ENCODE measurements at regions not wholly inside any gene's neighbourhood (a gene's known extent, or its start where the extent isn't known, plus 50 kb on each side); places are given as distances from the start of the nearest gene placed in this dataset.

DNA sequence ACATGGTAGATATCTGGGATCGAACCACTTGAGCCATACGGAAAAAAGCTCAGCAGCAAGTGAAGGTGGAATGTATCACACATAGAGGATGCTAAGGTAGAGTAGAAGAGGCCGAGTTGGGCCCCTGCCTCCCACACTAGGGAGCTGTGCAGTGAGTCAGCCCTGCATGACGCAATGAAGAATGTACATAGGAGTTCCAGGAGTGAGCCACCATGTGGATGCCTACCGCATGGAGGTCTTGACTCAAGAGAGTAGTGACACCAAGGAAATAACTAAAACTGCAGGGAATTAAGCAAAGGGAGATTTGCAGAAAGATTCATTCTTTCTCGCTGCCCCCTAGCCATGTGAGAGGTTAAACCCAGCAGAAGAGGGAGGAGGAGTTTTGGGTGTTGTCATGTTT is 389.6 kb upstream of the IGFBP7 start:
- TF ChIP-seq CTCF (IDR thresholded peaks at IDR 0.05; ENCODE audit: low read depth, low read length, poor library complexity, severe bottlenecking) (no peak), EZH2phosphoT487 (IDR thresholded peaks at IDR 0.05; ENCODE audit: borderline replicate concordance, low read length) (no peak)

Data from DOHH2 (cell line).